Activated CD4-positive, alpha-beta T cell treated with anti-CD3 and anti-CD28 coated beads, Interleukin-2, amount 50 U/mL, for 24 hours (primary cell): ENCODE measurements at regions not wholly inside any gene's neighbourhood (a gene's known extent, or its start where the extent isn't known, plus 50 kb on each side); places are given as distances from the start of the nearest gene placed in this dataset.
A peak's percentile ranks its signal among the peaks of the same experiment; 100 is the strongest.
"Not testable (repeated sequence)": the region's sequence is repeated elsewhere in the genome, so short reads cannot be mapped to it uniquely, and the experiment has no call there.

ENCODE experiments used
- DNase-seq, 2 donors: peaks; one replicate each; pipeline ENCODE4 v3.0.0-alpha.2; 2020; ENCODE audit warnings: low read depth in 1 of 2, low spot score in 1 of 2

DNA sequence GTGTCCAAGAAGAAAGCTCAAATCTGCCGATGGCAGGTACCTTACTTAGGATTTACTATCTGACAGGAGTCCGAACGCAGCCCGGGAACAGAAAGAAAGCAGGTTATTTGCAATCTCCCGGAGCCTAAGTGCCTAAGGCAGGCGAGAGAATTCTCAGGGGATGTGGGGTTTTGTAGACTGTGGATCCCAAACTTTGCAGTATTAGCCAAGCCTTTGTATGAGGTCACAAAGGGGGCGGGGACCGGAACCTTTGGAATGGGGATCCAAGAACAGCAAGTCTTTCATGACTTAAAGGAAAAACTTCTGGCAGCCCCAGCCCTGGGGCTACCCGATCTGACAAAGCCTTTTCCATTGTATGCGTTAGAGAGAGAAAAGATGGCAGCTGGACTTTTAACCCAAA, 80.6 kb upstream of the RUBCNL start:
- not testable (repeated sequence) for DNase-seq

GRCh38 chr13:46466074-46466473, 79.0 kb upstream of the RUBCNL start:
- DNase-seq = not testable (repeated sequence)

GRCh38 chr13:46463719-46464118, 76.7 kb upstream of the RUBCNL start:
- DNase-seq = no peak

- DNase-seq = not testable (repeated sequence)
Observed at GRCh38 chr13:46460223-46460622, 73.2 kb upstream of the RUBCNL start.

- DNase-seq = not testable (repeated sequence)
Observed at GRCh38 chr13:46457255-46457654, 70.2 kb upstream of the RUBCNL start.

GRCh38 chr13:46455924-46456323, 68.9 kb upstream of the RUBCNL start:
- peak in 1 of 2 donors; percentile 7 for DNase-seq

GRCh38 chr13:46451145-46451544, 64.1 kb upstream of the RUBCNL start:
- not testable (repeated sequence) for DNase-seq

GRCh38 chr13:46449949-46450348, 62.9 kb upstream of the RUBCNL start:
- DNase-seq = not testable (repeated sequence)

GRCh38 chr13:46448148-46448547, 61.1 kb upstream of the RUBCNL start:
- not testable (repeated sequence) for DNase-seq

GRCh38 chr13:46437808-46438404, 50.9 kb upstream of the RUBCNL start:
- DNase-seq = not testable (repeated sequence)
